GM23338 (cell line): ENCODE measurements at regions not wholly inside any gene's neighbourhood (a gene's known extent, or its start where the extent isn't known, plus 50 kb on each side); places are given as distances from the start of the nearest gene placed in this dataset.

Experiments used
- ATAC-seq: fragments of 200-7000 bp; cut with Tn5 transposase; 3 replicates; pipeline ENCODE4 v1.9.1; 2020
- DNase-seq: peaks from one replicate; pipeline ENCODE4 v3.0.0-alpha.2; 2015; ENCODE audit warnings: low spot score
- H2AFZ ChIP-seq: fragments of 200-600 bp; sonication (generic); 2 replicates; pipeline ENCODE4 v1.8.0; 2016; ENCODE audit warnings: antibody characterized with exemption, mild to moderate bottlenecking, moderate library complexity
- H3F3A ChIP-seq: fragments of 200-600 bp; sonication (generic); replicated peaks from 2 replicates; pipeline ENCODE4 v1.8.0; 2017; ENCODE audit warnings: antibody characterized with exemption, mixed run types, low read depth
- H3K27ac ChIP-seq: fragments of 200-600 bp; sonication (generic); 2 replicates; pipeline ENCODE4 v1.6.1; 2016; ENCODE audit warnings: low read depth
- H3K27me3 ChIP-seq: fragments of 200-600 bp; sonication (generic); 2 replicates; pipeline ENCODE4 v1.8.0; 2016; ENCODE audit warnings: mild to moderate bottlenecking, mixed run types, moderate library complexity; ENCODE audit not compliant: insufficient read depth
- H3K36me3 ChIP-seq: fragments of 200-600 bp; sonication (generic); 2 replicates; pipeline ENCODE4 v1.8.0; 2016; ENCODE audit warnings: mild to moderate bottlenecking; ENCODE audit not compliant: insufficient read depth
- H3K4me1 ChIP-seq: fragments of 200-600 bp; sonication (generic); 2 replicates; pipeline ENCODE4 v1.8.0; 2016; ENCODE audit warnings: mild to moderate bottlenecking, moderate library complexity; ENCODE audit not compliant: insufficient read depth
- H3K4me2 ChIP-seq: fragments of 200-600 bp; sonication (generic); 2 replicates; pipeline ENCODE4 v1.7.1; 2017; ENCODE audit warnings: mixed run types
- H3K4me3 ChIP-seq: fragments of 200-600 bp; sonication (generic); 2 replicates; pipeline ENCODE4 v1.6.1; 2016; ENCODE audit warnings: mixed run types
- H3K79me2 ChIP-seq: fragments of 200-600 bp; sonication (generic); replicated peaks from 2 replicates; pipeline ENCODE4 v1.8.0; 2017; ENCODE audit warnings: mild to moderate bottlenecking; ENCODE audit not compliant: insufficient read depth
- H3K9me2 ChIP-seq: fragments of 200-600 bp; sonication (generic); 2 replicates; pipeline ENCODE4 v1.8.0; 2017; ENCODE audit not compliant: insufficient read depth
- H4K20me1 ChIP-seq: fragments of 200-600 bp; sonication (generic); replicated peaks from 2 replicates; pipeline ENCODE4 v1.8.0; 2017; ENCODE audit warnings: mild to moderate bottlenecking; ENCODE audit not compliant: insufficient read depth
- H3K27ac Mint-ChIP-seq: 2 replicates; pipeline ENCODE4 v1.8.0; 2020; ENCODE audit warnings: inconsistent platforms, mild to moderate bottlenecking, moderate library complexity, mixed read lengths
- H3K27me3 Mint-ChIP-seq: 3 replicates; pipeline ENCODE4 v1.8.0; 2022; ENCODE audit warnings: low read depth, mild to moderate bottlenecking, moderate library complexity, mixed read lengths, inconsistent platforms; ENCODE audit not compliant: insufficient read depth, poor library complexity
- H3K36me3 Mint-ChIP-seq: 3 replicates; pipeline ENCODE4 v1.8.0; 2021; ENCODE audit warnings: low read depth, mild to moderate bottlenecking, inconsistent platforms, moderate library complexity, mixed read lengths
- H3K4me1 Mint-ChIP-seq: 3 replicates; pipeline ENCODE4 v1.8.0; 2020; ENCODE audit warnings: mild to moderate bottlenecking, inconsistent platforms, mixed read lengths
- H3K4me3 Mint-ChIP-seq: 3 replicates; pipeline ENCODE4 v1.8.0; 2021; ENCODE audit warnings: moderate library complexity, mild to moderate bottlenecking, inconsistent platforms, mixed read lengths
- H3K9me3 Mint-ChIP-seq: 3 replicates; pipeline ENCODE4 v1.8.0; 2020; ENCODE audit warnings: moderate library complexity, mild to moderate bottlenecking, inconsistent platforms, mixed read lengths
- CREB1 ChIP-seq: fragments of 250-450 bp; sonication (Bioruptor Pico); IDR thresholded peaks from 2 replicates; pipeline ENCODE4 v1.5.0; 2020; ENCODE audit warnings: low read depth, mild to moderate bottlenecking, moderate library complexity
- CTCF ChIP-seq, 2 experiments: fragments of 200-600 bp in 1 of 2; sonication (generic) in 1 of 2; conservative IDR thresholded peaks; 2 replicates each; pipeline versions ENCODE4 v1.5.1 to v1.6.1; 2016 to 2017; ENCODE audit warnings: antibody characterized with exemption in 2 of 2, low read depth in 2 of 2, mild to moderate bottlenecking in 2 of 2, moderate library complexity in 1 of 2
- ETS1 ChIP-seq: IDR thresholded peaks from 2 replicates; pipeline ENCODE4 v1.6.1; 2016; ENCODE audit warnings: antibody characterized with exemption
- EZH2 ChIP-seq: fragments of 200-600 bp; sonication (generic); IDR thresholded peaks from one replicate; pipeline ENCODE4 v1.8.0; 2017; ENCODE audit warnings: antibody characterized with exemption, mild to moderate bottlenecking, low read depth; ENCODE audit not compliant: unreplicated experiment
- EZH2phosphoT487 ChIP-seq: fragments of 200-600 bp; sonication (generic); IDR thresholded peaks from one replicate; pipeline ENCODE4 v1.8.1; 2018; ENCODE audit warnings: antibody characterized with exemption; ENCODE audit not compliant: unreplicated experiment
- JUNB ChIP-seq: IDR thresholded peaks from one replicate; pipeline ENCODE4 v1.6.1; 2016; ENCODE audit warnings: antibody characterized with exemption; ENCODE audit not compliant: unreplicated experiment
- NANOG ChIP-seq: IDR thresholded peaks from 2 replicates; pipeline ENCODE4 v1.6.1; 2016; ENCODE audit warnings: antibody characterized with exemption, borderline replicate concordance
- POLR2AphosphoS5 ChIP-seq: IDR thresholded peaks from 2 replicates; pipeline ENCODE4 v1.6.1; 2016; ENCODE audit warnings: antibody characterized with exemption, low read depth
- REST ChIP-seq: IDR thresholded peaks from one replicate; pipeline ENCODE4 v1.6.1; 2018; ENCODE audit warnings: antibody characterized with exemption; ENCODE audit not compliant: unreplicated experiment
- STAT1 ChIP-seq: IDR thresholded peaks from one replicate; pipeline ENCODE4 v1.6.1; 2016; ENCODE audit warnings: antibody characterized with exemption; ENCODE audit not compliant: unreplicated experiment
- ZNF114 ChIP-seq: fragments of 250-450 bp; sonication (Bioruptor Pico); IDR thresholded peaks from 2 replicates; pipeline ENCODE4 v1.5.0; 2020; ENCODE audit warnings: mild to moderate bottlenecking, moderate library complexity
- ZNF331 ChIP-seq: fragments of 250-450 bp; sonication (Bioruptor Pico); IDR thresholded peaks from 2 replicates; pipeline ENCODE4 v1.5.0; 2020; ENCODE audit warnings: low read depth, mild to moderate bottlenecking, moderate library complexity
- ZNF462 ChIP-seq: fragments of 250-450 bp; sonication (Bioruptor Pico); IDR thresholded peaks from 2 replicates; pipeline ENCODE4 v1.5.0; 2020; ENCODE audit warnings: mild to moderate bottlenecking, moderate library complexity

GRCh38 chr5:36530215-36530614 is 76.2 kb upstream of the SLC1A3 start:
- Histone ChIP-seq H3K4me1 (no peaks in the 10 kb centered on the region), H2AFZ (0 out of 2 replicates have a peak overlapping the region, but pooled peaks have one; percentile 24), H3K4me3 (no peak overlapping the region), H4K20me1 (no peaks in the 10 kb centered on the region), H3K9me2 (peaks cover 11% of the 10 kb centered on the region; the same call in 1 of the 2 replicates), H3K79me2 (no peaks in the 10 kb centered on the region), H3K27ac (no peak overlapping the region), H3K4me2 (no peak overlapping the region), H3F3A (no peaks in the 10 kb centered on the region), H3K36me3 (no peaks in the 10 kb centered on the region), H3K27me3 (no peaks in the 10 kb centered on the region)
- Mint-ChIP-seq H3K9me3 (no peaks in the 10 kb centered on the region), H3K4me3 (no peak overlapping the region), H3K4me1 (no peaks in the 10 kb centered on the region), H3K36me3 (no peaks in the 10 kb centered on the region), H3K27ac (no peak overlapping the region), H3K27me3 (peaks cover 2% of the 10 kb centered on the region)
- no peak for ATAC-seq
- DNase-seq: no peak
- TF ChIP-seq CTCF (conservative IDR thresholded peaks at IDR 0.05; ENCODE audit: low read depth in 2 of 2) (no peak), POLR2AphosphoS5 (no peak), EZH2 (no peak), ZNF462 (CRISPR knock-in tag) (no peak), CREB1 (no peak), EZH2phosphoT487 (no peak), ZNF114 (no peak), REST (no peak), JUNB (no peak), NANOG (no peak), ZNF331 (CRISPR knock-in tag) (no peak), STAT1 (no peak), ETS1 (no peak)
